ENCODE measurements at regions not wholly inside any gene's neighbourhood (a gene's known extent, or its start where the extent isn't known, plus 50 kb on each side); places are given as distances from the start of the nearest gene placed in this dataset.

DNA sequence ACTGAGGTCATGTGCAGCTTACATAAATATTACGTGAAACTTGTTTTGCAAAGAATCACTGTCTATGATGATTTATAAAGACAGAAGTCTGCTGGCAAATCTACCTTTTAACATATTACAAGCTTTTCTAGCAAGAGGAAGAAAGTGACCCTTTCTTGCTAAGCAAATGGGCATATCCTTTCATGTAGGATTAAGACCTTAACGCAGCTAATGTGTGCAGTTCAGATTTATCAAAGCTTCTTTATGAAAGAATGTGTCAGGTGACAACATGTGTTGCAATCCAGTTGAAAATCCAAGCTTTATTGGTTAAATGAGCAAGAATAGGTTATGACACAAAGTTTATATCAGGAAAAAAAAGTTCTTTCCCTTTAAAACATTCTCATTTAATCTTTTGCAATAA, 115.6 kb upstream of the NBEA start:
- Histone ChIP-seq H3K4me3 (ENCODE audit: insufficient read depth, low read depth, low read length) (no peak overlapping the region), H3K9me3 (ENCODE audit: control insufficient read depth, low read length) (no peaks in the 10 kb centered on the region), H3K4me1 (ENCODE audit: control insufficient read depth, insufficient read depth, low read length) (no peaks in the 10 kb centered on the region), H3K36me3 (ENCODE audit: control insufficient read depth, insufficient read depth, low read length) (no peaks in the 10 kb centered on the region), H3K27ac (ENCODE audit: insufficient read depth, low read depth, low read length, poor library complexity, severe bottlenecking) (no peak overlapping the region), H3K27me3 (ENCODE audit: control insufficient read depth, insufficient read depth, low read length, poor library complexity, severe bottlenecking) (no peaks in the 10 kb centered on the region)
- WGBS, 2 experiments: 95 to 97% methylated on average over 1 to 2 of the region's 2 CpGs

- Histone ChIP-seq H3K27me3 (ENCODE audit: control insufficient read depth, insufficient read depth, low read length, poor library complexity, severe bottlenecking) (no peaks in the 10 kb centered on the region), H3K4me3 (ENCODE audit: insufficient read depth, low read depth, low read length) (no peak overlapping the region), H3K36me3 (ENCODE audit: control insufficient read depth, insufficient read depth, low read length) (no peaks in the 10 kb centered on the region), H3K9me3 (ENCODE audit: control insufficient read depth, low read length) (no peaks in the 10 kb centered on the region), H3K4me1 (ENCODE audit: control insufficient read depth, insufficient read depth, low read length) (no peaks in the 10 kb centered on the region), H3K27ac (ENCODE audit: insufficient read depth, low read depth, low read length, poor library complexity, severe bottlenecking) (no peak overlapping the region)
- WGBS, 2 experiments: 42 to 43% methylated on average over 6 of the region's 6 CpGs
Observed at GRCh38 chr13:34833562-34834182, 108.4 kb upstream of the NBEA start.

GRCh38 chr13:34842466-34842865, 99.6 kb upstream of the NBEA start:
- WGBS, 2 experiments: 96% methylated on average over 3 of the region's 3 CpGs
- Histone ChIP-seq H3K4me1 (ENCODE audit: control insufficient read depth, insufficient read depth, low read length) (no peaks in the 10 kb centered on the region), H3K4me3 (ENCODE audit: insufficient read depth, low read depth, low read length) (no peak overlapping the region), H3K27ac (ENCODE audit: insufficient read depth, low read depth, low read length, poor library complexity, severe bottlenecking) (no peak overlapping the region), H3K36me3 (ENCODE audit: control insufficient read depth, insufficient read depth, low read length) (no peaks in the 10 kb centered on the region), H3K9me3 (ENCODE audit: control insufficient read depth, low read length) (no peaks in the 10 kb centered on the region), H3K27me3 (ENCODE audit: control insufficient read depth, insufficient read depth, low read length, poor library complexity, severe bottlenecking) (no peaks in the 10 kb centered on the region)

DNA sequence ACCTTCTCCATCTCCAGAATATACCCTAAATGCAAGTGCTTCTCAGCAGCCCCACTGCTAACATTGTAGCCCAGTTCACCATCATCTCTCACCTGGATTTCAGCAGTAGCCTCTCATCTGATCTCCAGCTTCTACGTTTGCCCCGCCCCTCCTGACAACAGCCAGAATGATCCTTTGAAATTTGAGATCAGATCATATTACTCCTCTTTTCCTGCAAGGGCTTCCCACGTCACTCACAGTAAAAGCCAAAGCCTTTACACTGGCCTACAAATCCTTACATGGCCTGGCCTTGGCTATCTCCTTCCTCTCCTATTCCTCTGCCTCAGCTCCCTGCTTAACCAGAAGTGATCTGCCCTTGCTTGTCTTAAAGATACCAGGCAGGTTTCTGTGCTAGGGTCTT, 94.3 kb upstream of the NBEA start:
- Histone ChIP-seq H3K27ac (ENCODE audit: insufficient read depth, low read depth, low read length, poor library complexity, severe bottlenecking) (no peak overlapping the region), H3K27me3 (ENCODE audit: control insufficient read depth, insufficient read depth, low read length, poor library complexity, severe bottlenecking) (no peaks in the 10 kb centered on the region), H3K4me1 (ENCODE audit: control insufficient read depth, insufficient read depth, low read length) (no peaks in the 10 kb centered on the region), H3K4me3 (ENCODE audit: insufficient read depth, low read depth, low read length) (no peak overlapping the region), H3K9me3 (ENCODE audit: control insufficient read depth, low read length) (no peaks in the 10 kb centered on the region), H3K36me3 (ENCODE audit: control insufficient read depth, insufficient read depth, low read length) (no peaks in the 10 kb centered on the region)
- 75 to 83% methylated on average over 3 of the region's 3 CpGs for WGBS, 2 experiments

DNA sequence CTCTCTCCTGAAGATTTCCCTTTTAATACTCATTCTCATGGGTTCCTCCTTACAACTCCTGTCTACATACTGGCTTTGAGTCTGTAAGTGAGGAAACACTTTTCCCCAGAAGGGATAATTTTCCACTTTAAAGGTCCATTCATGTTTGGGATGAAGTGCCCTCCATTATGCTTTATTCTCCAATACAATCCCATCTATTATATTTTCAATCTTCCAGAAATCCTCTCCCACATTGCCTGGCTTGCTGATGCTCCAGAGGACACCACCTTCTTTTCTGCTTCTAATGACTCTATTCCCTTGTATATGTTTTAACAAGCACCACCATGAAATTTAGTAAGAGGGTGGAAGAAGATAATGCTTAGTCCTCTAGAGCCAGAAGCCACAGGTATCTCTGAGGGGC, 92.7 kb upstream of the NBEA start:
- no peak overlapping the region for H3K27ac ChIP-seq (ENCODE audit: insufficient read depth, low read depth, low read length, poor library complexity, severe bottlenecking)

GRCh38 chr13:34853161-34853560, 88.9 kb upstream of the NBEA start:
- H3K4me1 ChIP-seq (ENCODE audit: control insufficient read depth, insufficient read depth, low read length): no peaks in the 10 kb centered on the region
- no peak overlapping the region for H3K4me3 ChIP-seq (ENCODE audit: insufficient read depth, low read depth, low read length)
- WGBS, 2 experiments: 96 to 98% methylated on average over 4 of the region's 4 CpGs
- H3K9me3 ChIP-seq (ENCODE audit: control insufficient read depth, low read length): no peaks in the 10 kb centered on the region
- H3K27ac ChIP-seq (ENCODE audit: insufficient read depth, low read depth, low read length, poor library complexity, severe bottlenecking): no peak overlapping the region
- H3K27me3 ChIP-seq (ENCODE audit: control insufficient read depth, insufficient read depth, low read length, poor library complexity, severe bottlenecking): no peaks in the 10 kb centered on the region
- no peaks in the 10 kb centered on the region for H3K36me3 ChIP-seq (ENCODE audit: control insufficient read depth, insufficient read depth, low read length)

More for the DNA sequence above, 92.7 kb upstream of the NBEA start:
- H3K27me3 ChIP-seq (ENCODE audit: control insufficient read depth, insufficient read depth, low read length, poor library complexity, severe bottlenecking): no peaks in the 10 kb centered on the region
- H3K36me3 ChIP-seq (ENCODE audit: control insufficient read depth, insufficient read depth, low read length): no peaks in the 10 kb centered on the region
- H3K4me1 ChIP-seq (ENCODE audit: control insufficient read depth, insufficient read depth, low read length): no peaks in the 10 kb centered on the region
- no peaks in the 10 kb centered on the region for H3K9me3 ChIP-seq (ENCODE audit: control insufficient read depth, low read length)
- H3K4me3 ChIP-seq (ENCODE audit: insufficient read depth, low read depth, low read length): no peak overlapping the region

DNA sequence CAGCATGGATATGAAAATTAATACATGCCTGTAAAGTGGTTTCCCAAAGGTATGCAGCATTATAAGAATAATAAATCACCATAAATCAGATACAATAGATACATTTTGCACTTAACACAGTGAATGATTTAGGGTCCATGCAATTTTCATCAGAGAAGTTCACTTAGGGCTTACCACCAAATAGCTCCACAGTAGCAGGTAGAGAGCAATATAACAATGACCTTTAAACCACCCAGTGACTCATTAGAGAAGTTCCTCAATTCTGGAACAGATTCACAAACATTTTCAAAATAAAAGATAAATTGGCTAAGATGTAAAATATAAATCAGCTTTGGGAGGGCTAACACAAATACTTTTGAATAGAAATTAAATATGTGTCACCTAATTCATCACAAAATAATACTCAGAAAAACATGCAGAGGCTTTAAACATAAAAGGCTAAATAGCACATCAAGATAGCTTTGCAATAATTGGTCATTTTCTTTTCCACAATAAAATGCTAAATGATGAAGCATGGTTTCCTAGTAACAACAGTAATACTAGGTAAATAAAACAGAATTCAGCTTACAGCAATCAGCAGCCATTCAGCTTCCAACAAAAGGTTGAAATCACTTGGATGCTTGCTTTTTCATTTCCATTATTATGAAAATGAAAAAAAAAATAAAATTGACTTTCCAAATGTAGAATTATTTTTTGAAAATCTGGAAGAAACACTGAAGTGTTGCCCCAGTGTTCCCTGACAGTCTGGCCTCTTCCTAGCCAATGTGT, 84.3 kb upstream of the NBEA start:
- H3K36me3 ChIP-seq (ENCODE audit: control insufficient read depth, insufficient read depth, low read length): no peaks in the 10 kb centered on the region
- no peak overlapping the region for H3K4me3 ChIP-seq (ENCODE audit: insufficient read depth, low read depth, low read length)
- no peak overlapping the region for H3K27ac ChIP-seq (ENCODE audit: insufficient read depth, low read depth, low read length, poor library complexity, severe bottlenecking)
- H3K27me3 ChIP-seq (ENCODE audit: control insufficient read depth, insufficient read depth, low read length, poor library complexity, severe bottlenecking): no peaks in the 10 kb centered on the region
- H3K4me1 ChIP-seq (ENCODE audit: control insufficient read depth, insufficient read depth, low read length): no peaks in the 10 kb centered on the region
- no peaks in the 10 kb centered on the region for H3K9me3 ChIP-seq (ENCODE audit: control insufficient read depth, low read length)

GRCh38 chr13:34862311-34862710, 79.8 kb upstream of the NBEA start:
- WGBS, 2 experiments: 100% methylated on average over 1 of the region's 2 CpGs; no CpG with 5 or more reads in 1 of the 2 experiments
- no peaks in the 10 kb centered on the region for H3K36me3 ChIP-seq (ENCODE audit: control insufficient read depth, insufficient read depth, low read length)
- H3K4me1 ChIP-seq (ENCODE audit: control insufficient read depth, insufficient read depth, low read length): peaks cover 8% of the 10 kb centered on the region
- no peak overlapping the region for H3K27ac ChIP-seq (ENCODE audit: insufficient read depth, low read depth, low read length, poor library complexity, severe bottlenecking)
- H3K4me3 ChIP-seq (ENCODE audit: insufficient read depth, low read depth, low read length): no peak overlapping the region
- no peaks in the 10 kb centered on the region for H3K27me3 ChIP-seq (ENCODE audit: control insufficient read depth, insufficient read depth, low read length, poor library complexity, severe bottlenecking)
- no peaks in the 10 kb centered on the region for H3K9me3 ChIP-seq (ENCODE audit: control insufficient read depth, low read length)

DNA sequence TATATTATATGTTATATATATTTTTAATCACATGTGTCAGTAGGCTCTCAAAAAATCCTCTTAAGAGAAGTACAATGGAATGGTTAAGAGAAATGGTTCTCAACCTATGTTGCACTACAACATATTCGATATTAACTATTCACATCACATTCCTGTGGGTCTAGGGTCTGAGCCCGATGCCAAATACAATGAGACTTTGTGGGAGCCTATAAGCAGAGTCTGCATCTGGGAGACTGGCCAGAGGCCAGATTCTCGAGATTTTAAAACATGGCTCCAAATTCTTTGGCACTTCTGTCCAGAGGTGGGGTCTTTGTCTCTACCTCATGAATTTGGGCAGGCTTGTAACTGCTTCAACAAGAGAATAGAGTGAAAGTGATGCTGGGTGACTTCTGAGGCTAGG, 79.4 kb upstream of the NBEA start:
- no peaks in the 10 kb centered on the region for H3K27me3 ChIP-seq (ENCODE audit: control insufficient read depth, insufficient read depth, low read length, poor library complexity, severe bottlenecking)
- H3K4me3 ChIP-seq (ENCODE audit: insufficient read depth, low read depth, low read length): no peak overlapping the region
- 94% methylated on average over 3 of the region's 3 CpGs for WGBS, 2 experiments
- H3K27ac ChIP-seq (ENCODE audit: insufficient read depth, low read depth, low read length, poor library complexity, severe bottlenecking): no peak overlapping the region
- H3K36me3 ChIP-seq (ENCODE audit: control insufficient read depth, insufficient read depth, low read length): no peaks in the 10 kb centered on the region
- H3K4me1 ChIP-seq (ENCODE audit: control insufficient read depth, insufficient read depth, low read length): peaks cover 12% of the 10 kb centered on the region
- H3K9me3 ChIP-seq (ENCODE audit: control insufficient read depth, low read length): no peaks in the 10 kb centered on the region

- Histone ChIP-seq H3K36me3 (ENCODE audit: control insufficient read depth, insufficient read depth, low read length) (no peaks in the 10 kb centered on the region), H3K9me3 (ENCODE audit: control insufficient read depth, low read length) (no peaks in the 10 kb centered on the region), H3K4me3 (ENCODE audit: insufficient read depth, low read depth, low read length) (no peak overlapping the region), H3K27ac (ENCODE audit: insufficient read depth, low read depth, low read length, poor library complexity, severe bottlenecking) (no peak overlapping the region), H3K4me1 (ENCODE audit: control insufficient read depth, insufficient read depth, low read length) (peaks cover 14% of the 10 kb centered on the region), H3K27me3 (ENCODE audit: control insufficient read depth, insufficient read depth, low read length, poor library complexity, severe bottlenecking) (no peaks in the 10 kb centered on the region)
- 91 to 95% methylated on average over 4 of the region's 4 CpGs for WGBS, 2 experiments
Observed at GRCh38 chr13:34863360-34864135, 78.5 kb upstream of the NBEA start.

Data from ectodermal cell (in vitro differentiated cells).